GM06990 (cell line): ENCODE measurements at regions not wholly inside any gene's neighbourhood (a gene's known extent, or its start where the extent isn't known, plus 50 kb on each side); places are given as distances from the start of the nearest gene placed in this dataset.

ENCODE experiments used
- DNase-seq: peaks from one replicate; pipeline ENCODE4 v3.0.0-alpha.2; 2011; ENCODE audit not compliant: insufficient read length; ENCODE audit errors: extremely low read depth
- H3K27me3 ChIP-seq: replicated peaks from 2 replicates; pipeline ENCODE4 v1.6.0; 2011; ENCODE audit warnings: low read length; ENCODE audit not compliant: control insufficient read depth, insufficient read depth
- H3K36me3 ChIP-seq: 2 replicates; pipeline ENCODE4 v1.5.1; 2011; ENCODE audit warnings: low read length; ENCODE audit not compliant: control insufficient read depth, insufficient read depth
- H3K4me3 ChIP-seq: replicated peaks from 2 replicates; pipeline ENCODE4 v1.5.1; 2011; ENCODE audit warnings: low read depth, mild to moderate bottlenecking, control low read depth, low read length
- TF ChIP-seq, protein P1 (sequence below): IDR thresholded peaks from 2 replicates; pipeline ENCODE4 v1.5.1; 2011; ENCODE audit warnings: low read length, control low read depth, mild to moderate bottlenecking, inconsistent platforms; ENCODE audit not compliant: insufficient read depth, poor library complexity, severe bottlenecking

DNA sequence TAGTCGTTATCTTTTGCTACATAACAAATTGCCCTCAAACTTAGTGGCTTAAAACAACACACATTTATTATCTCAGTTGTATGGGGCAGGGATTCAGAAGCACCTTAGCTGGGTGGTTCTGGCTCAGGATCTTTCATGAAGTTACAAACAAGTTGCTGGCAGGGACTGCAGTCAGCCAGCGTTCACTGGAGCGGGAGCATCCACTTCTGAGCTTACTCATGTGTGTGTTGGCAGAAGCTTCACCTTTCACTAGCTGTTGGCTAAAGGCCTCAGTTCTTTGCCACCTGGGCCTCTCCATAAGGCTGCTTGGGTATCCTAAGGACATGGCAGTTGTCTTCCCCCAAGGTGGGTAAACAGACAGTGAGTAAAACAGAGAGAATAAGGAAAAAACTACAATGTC is 365.7 kb downstream of the RPS29 start:
- TF ChIP-seq, protein P1, sequence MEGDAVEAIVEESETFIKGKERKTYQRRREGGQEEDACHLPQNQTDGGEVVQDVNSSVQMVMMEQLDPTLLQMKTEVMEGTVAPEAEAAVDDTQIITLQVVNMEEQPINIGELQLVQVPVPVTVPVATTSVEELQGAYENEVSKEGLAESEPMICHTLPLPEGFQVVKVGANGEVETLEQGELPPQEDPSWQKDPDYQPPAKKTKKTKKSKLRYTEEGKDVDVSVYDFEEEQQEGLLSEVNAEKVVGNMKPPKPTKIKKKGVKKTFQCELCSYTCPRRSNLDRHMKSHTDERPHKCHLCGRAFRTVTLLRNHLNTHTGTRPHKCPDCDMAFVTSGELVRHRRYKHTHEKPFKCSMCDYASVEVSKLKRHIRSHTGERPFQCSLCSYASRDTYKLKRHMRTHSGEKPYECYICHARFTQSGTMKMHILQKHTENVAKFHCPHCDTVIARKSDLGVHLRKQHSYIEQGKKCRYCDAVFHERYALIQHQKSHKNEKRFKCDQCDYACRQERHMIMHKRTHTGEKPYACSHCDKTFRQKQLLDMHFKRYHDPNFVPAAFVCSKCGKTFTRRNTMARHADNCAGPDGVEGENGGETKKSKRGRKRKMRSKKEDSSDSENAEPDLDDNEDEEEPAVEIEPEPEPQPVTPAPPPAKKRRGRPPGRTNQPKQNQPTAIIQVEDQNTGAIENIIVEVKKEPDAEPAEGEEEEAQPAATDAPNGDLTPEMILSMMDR: no peak
- DNase-seq: no peak
- Histone ChIP-seq H3K4me3 (no peak overlapping the region), H3K27me3 (no peaks in the 10 kb centered on the region), H3K36me3 (no peaks in the 10 kb centered on the region)

DNA sequence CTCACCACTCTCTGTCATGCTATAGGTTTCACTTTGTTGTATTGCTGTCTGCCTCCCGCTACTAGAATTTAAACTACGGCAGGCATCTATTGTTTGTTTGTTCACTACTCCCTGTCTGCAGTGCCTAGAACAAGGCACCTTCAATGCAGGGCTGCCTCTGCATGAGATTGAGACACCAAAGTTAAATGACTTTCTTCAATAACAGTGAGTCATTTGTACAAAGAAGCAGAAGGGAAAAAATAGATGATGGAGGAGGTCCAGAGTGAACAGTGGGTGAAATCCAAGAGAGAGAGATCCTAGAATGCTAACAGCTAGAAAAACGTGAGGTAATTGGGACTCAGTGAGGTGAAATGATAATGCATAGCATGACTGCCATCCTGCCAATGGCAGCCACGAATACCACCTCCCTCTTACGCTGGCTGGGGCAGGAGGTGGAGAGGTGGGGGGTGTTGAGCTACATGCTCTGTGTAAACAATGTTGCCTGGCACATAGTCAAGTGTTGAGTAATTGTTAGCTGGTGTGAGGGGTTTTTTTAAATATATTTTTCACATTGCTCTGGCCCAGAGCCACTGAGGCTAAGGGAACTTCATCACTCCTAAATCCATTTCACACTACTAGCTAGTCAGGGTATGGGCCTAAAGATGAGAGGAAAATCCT is 367.6 kb downstream of the RPS29 start:
- H3K4me3 ChIP-seq: no peak overlapping the region
- H3K36me3 ChIP-seq: no peaks in the 10 kb centered on the region
- H3K27me3 ChIP-seq: no peaks in the 10 kb centered on the region
- TF ChIP-seq, protein P1: no peak
- no peak for DNase-seq

DNA sequence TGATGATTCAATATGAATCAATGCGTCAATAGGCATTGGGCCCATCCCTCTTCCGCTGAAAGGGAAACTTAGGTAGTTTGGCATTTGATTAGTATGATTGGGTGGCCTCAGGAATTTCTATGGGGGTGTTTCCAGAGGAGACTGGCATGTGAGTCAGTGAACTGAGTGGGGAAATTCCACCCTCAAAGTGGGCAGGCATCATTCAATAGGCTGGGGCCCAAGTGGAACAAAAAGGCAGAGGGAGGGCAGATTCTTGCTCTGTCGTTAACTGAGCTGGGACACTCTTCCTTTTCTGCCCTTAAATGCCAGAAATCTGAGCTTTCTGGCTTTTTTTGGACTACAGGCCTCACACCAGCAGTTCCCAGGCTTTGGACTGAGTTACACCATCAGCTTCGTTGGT is 373.5 kb downstream of the RPS29 start:
- Histone ChIP-seq H3K4me3 (no peak overlapping the region), H3K27me3 (no peaks in the 10 kb centered on the region), H3K36me3 (no peaks in the 10 kb centered on the region)
- TF ChIP-seq, protein P1: no peak
- DNase-seq: no peak

DNA sequence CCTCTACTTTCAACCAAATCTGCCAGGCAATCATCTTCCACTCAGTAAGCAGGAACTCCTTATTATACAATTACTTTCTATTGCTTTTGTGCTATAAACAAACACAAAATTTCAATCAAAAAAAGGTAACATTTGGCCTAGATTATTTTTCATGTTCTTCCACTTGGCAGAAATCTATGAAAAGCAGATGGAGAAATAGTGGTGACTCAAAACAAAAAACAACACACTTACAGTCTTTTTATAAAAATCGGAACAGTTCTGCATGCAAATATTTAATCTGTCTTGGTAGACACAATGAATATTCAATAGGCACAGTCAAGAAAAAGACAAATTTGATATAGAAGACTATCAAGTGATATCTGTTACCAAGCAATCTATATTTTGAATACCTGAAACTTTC is 376.8 kb downstream of the RPS29 start:
- TF ChIP-seq, protein P1: no peak
- DNase-seq: no peak
- H3K4me3 ChIP-seq: no peak overlapping the region

DNA sequence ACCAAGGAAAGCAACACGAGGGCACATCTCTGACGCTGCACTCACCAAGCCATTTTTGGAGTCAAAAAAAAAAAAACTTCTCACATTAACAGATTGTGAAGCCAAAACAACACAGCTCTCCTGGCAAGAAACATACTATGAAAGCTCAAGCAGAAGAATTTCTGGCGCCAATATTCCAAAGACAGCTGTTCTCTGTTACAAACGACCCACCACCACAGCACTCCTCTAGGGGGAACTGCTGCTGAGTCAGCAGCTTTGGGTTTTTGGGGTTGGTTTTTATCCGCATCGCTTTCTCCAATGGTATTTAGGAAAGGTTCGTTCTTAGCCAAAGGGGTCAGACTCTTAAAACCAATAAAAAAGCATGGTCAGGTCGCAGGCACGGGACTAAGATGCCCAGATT is 379.4 kb downstream of the RPS29 start:
- DNase-seq: no peak
- TF ChIP-seq, protein P1: no peak

More for the DNA sequence above, 376.8 kb downstream of the RPS29 start:
- no peaks in the 10 kb centered on the region for H3K27me3 ChIP-seq
- no peaks in the 10 kb centered on the region for H3K36me3 ChIP-seq

DNA sequence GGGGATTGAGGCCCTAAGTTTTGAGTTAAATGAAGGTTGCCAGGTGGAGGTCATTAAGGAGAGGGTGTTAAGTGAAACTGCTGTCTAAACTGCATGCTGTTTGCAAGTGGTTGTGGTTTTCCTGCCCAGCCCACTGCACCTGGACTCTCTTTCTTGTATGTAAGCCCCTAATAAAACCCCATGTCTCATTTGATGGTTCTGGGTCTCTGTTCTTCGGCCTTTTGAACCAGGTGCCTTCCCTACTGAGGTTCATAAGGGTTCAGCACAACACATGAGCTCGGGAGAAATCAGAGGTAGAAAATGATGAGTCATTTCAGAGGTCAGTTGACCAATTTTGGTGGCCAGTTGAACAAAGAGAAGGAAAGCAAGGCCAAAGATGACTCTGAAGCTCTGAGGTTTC is 382.5 kb downstream of the RPS29 start:
- TF ChIP-seq, protein P1: no peak
- no peaks in the 10 kb centered on the region for H3K27me3 ChIP-seq
- H3K36me3 ChIP-seq: no peaks in the 10 kb centered on the region
- no peak overlapping the region for H3K4me3 ChIP-seq
- DNase-seq: no peak

More for the DNA sequence above, 379.4 kb downstream of the RPS29 start:
- Histone ChIP-seq H3K4me3 (no peak overlapping the region), H3K27me3 (no peaks in the 10 kb centered on the region), H3K36me3 (no peaks in the 10 kb centered on the region)
